ENCODE measurements at regions not wholly inside any gene's neighbourhood (a gene's known extent, or its start where the extent isn't known, plus 50 kb on each side); places are given as distances from the start of the nearest gene placed in this dataset.
"Not testable (repeated sequence)": the region's sequence is repeated elsewhere in the genome, so short reads cannot be mapped to it uniquely, and the experiment has no call there.

GRCh38 chr9:27688954-27689353 lies 115.7 kb upstream of the C9orf72 start:
- H3K27me3 ChIP-seq (ENCODE audit: low read depth) = no peaks in the 10 kb centered on the region
- in situ Hi-C loops (cut with MboI; ENCODE audit: low sequenced_read_pairs) = no loop called here
- no peak overlapping the region for H3K4me3 ChIP-seq
- H3K4me1 ChIP-seq = peaks cover 9% of the 10 kb centered on the region
- H3K9me3 ChIP-seq = no peaks in the 10 kb centered on the region
- H3K36me3 ChIP-seq (replicated peaks) = no peaks in the 10 kb centered on the region
- DNase-seq (ENCODE audit: low spot score in 2 of 2) = no peak

GRCh38 chr9:27690816-27691215 lies 117.5 kb upstream of the C9orf72 start:
- H3K4me1 ChIP-seq; H3K4me3 ChIP-seq; H3K36me3 ChIP-seq (replicated peaks); H3K27me3 ChIP-seq (ENCODE audit: low read depth); in situ Hi-C loops (cut with MboI; ENCODE audit: low sequenced_read_pairs); H3K9me3 ChIP-seq: not testable (repeated sequence)
- DNase-seq (ENCODE audit: low spot score in 2 of 2) = peak in 1 of 2 experiments; percentile 75

DNA sequence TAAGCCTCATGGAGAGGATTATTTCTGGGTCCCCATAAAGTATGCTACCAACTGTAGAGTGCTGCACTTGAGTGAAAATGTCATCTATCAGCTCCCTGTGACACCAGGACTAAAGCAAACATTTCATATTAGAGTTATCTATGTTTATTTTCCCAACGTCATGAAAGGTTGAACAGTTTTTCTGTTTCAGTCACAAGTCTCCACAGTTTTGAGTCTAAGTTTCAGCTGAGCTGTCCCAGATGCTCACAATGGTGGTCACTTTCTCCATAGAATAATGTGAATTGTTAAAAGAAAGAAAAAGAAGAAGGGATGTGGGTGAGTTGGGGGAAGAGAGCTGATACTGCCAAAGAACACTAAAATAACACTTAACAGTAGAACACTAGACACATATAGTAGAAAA lies 126.3 kb upstream of the C9orf72 start:
- 0 out of 2 replicates have a peak, but pooled peaks cover 2% of the 10 kb centered on the region for H3K27me3 ChIP-seq (ENCODE audit: low read depth)
- H3K36me3 ChIP-seq (replicated peaks) = no peaks in the 10 kb centered on the region
- no peak for DNase-seq (ENCODE audit: low spot score in 2 of 2)
- in situ Hi-C loops (cut with MboI; ENCODE audit: low sequenced_read_pairs) = no loop called here
- H3K4me1 ChIP-seq = no peaks in the 10 kb centered on the region
- no peak overlapping the region for H3K4me3 ChIP-seq
- no peaks in the 10 kb centered on the region for H3K9me3 ChIP-seq

GRCh38 chr9:27701016-27701415 lies 127.7 kb upstream of the C9orf72 start:
- in situ Hi-C loops (cut with MboI; ENCODE audit: low sequenced_read_pairs) = no loop called here
- H3K27me3 ChIP-seq (ENCODE audit: low read depth) = 0 out of 2 replicates have a peak, but pooled peaks cover 2% of the 10 kb centered on the region
- H3K4me1 ChIP-seq = no peaks in the 10 kb centered on the region
- no peaks in the 10 kb centered on the region for H3K9me3 ChIP-seq
- H3K36me3 ChIP-seq (replicated peaks) = no peaks in the 10 kb centered on the region
- DNase-seq (ENCODE audit: low spot score in 2 of 2) = no peak
- no peak overlapping the region for H3K4me3 ChIP-seq

GRCh38 chr9:27701587-27701986 lies 128.3 kb upstream of the C9orf72 start:
- no peaks in the 10 kb centered on the region for H3K36me3 ChIP-seq (replicated peaks)
- no peak for DNase-seq (ENCODE audit: low spot score in 2 of 2)
- 0 out of 2 replicates have a peak, but pooled peaks cover 2% of the 10 kb centered on the region for H3K27me3 ChIP-seq (ENCODE audit: low read depth)
- no peak overlapping the region for H3K4me3 ChIP-seq
- no peaks in the 10 kb centered on the region for H3K4me1 ChIP-seq
- no peaks in the 10 kb centered on the region for H3K9me3 ChIP-seq
- in situ Hi-C loops (cut with MboI; ENCODE audit: low sequenced_read_pairs) = no loop called here

GRCh38 chr9:27703216-27703980 lies 130.1 kb upstream of the C9orf72 start:
- H3K27me3 ChIP-seq (ENCODE audit: low read depth) = 0 out of 2 replicates have a peak, but pooled peaks cover 2% of the 10 kb centered on the region
- H3K4me1 ChIP-seq = no peaks in the 10 kb centered on the region
- in situ Hi-C loops (cut with MboI; ENCODE audit: low sequenced_read_pairs) = no loop called here
- no peaks in the 10 kb centered on the region for H3K9me3 ChIP-seq
- no peak overlapping the region for H3K4me3 ChIP-seq
- no peak for DNase-seq (ENCODE audit: low spot score in 2 of 2)
- H3K36me3 ChIP-seq (replicated peaks) = no peaks in the 10 kb centered on the region

DNA sequence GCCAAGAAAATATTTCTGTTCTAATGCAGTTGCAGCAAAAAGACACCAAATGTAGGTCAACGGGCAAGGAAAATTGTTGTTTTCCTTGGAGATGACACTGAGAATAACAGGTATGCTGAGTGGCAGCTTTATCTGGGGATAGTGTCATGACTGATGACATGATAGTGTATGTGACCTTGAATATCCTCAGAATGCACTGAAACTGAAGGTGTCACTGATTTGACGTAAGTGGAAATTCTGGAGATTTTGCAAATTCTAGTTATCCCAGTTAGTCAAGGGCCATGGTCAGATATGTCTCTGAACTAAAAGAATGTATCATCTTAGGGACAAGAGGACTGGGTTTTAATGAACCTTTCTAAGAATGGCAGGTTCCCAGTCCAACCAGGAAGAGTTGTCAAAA lies 138.0 kb upstream of the C9orf72 start:
- Histone ChIP-seq H3K27me3 (ENCODE audit: low read depth) (no peaks in the 10 kb centered on the region), H3K4me1 (no peaks in the 10 kb centered on the region), H3K4me3 (no peak overlapping the region), H3K9me3 (no peaks in the 10 kb centered on the region), H3K36me3 (replicated peaks) (no peaks in the 10 kb centered on the region)
- no peak for DNase-seq (ENCODE audit: low spot score in 2 of 2)
- in situ Hi-C loops (cut with MboI; ENCODE audit: low sequenced_read_pairs) = no loop called here

DNA sequence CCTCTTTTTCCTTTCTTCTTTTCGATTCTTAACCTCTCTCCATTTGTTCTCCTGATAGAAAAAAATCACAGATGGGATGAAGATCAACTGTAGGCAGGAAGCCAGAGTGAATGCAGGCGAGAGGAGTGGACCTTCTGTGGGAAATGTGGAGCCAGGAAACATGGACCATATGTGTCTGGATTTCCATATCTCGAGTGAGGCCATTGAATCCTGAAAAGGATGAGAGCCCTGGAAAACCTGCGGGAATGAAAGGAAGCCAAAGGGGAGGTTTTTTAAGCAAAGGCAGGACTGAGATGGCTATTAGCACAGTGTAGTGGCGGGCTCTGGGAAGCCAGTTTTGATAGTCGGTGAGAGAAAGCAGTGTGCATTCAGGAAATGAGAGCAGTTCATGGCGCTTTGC lies 139.5 kb upstream of the C9orf72 start:
- DNase-seq (ENCODE audit: low spot score in 2 of 2) = no peak
- Histone ChIP-seq H3K9me3 (no peaks in the 10 kb centered on the region), H3K4me3 (no peak overlapping the region), H3K36me3 (replicated peaks) (no peaks in the 10 kb centered on the region), H3K4me1 (no peaks in the 10 kb centered on the region), H3K27me3 (ENCODE audit: low read depth) (no peaks in the 10 kb centered on the region)
- in situ Hi-C loops (cut with MboI; ENCODE audit: low sequenced_read_pairs) = no loop called here

GRCh38 chr9:27714388-27714787 lies 141.1 kb upstream of the C9orf72 start:
- no peak for DNase-seq (ENCODE audit: low spot score in 2 of 2)
- no peaks in the 10 kb centered on the region for H3K9me3 ChIP-seq
- H3K27me3 ChIP-seq (ENCODE audit: low read depth) = no peaks in the 10 kb centered on the region
- H3K4me3 ChIP-seq = no peak overlapping the region
- in situ Hi-C loops (cut with MboI; ENCODE audit: low sequenced_read_pairs) = no loop called here
- H3K36me3 ChIP-seq (replicated peaks) = no peaks in the 10 kb centered on the region
- no peaks in the 10 kb centered on the region for H3K4me1 ChIP-seq

GRCh38 chr9:27715651-27716050 lies 142.4 kb upstream of the C9orf72 start:
- in situ Hi-C loops (cut with MboI; ENCODE audit: low sequenced_read_pairs) = no loop called here
- no peak for DNase-seq (ENCODE audit: low spot score in 2 of 2)

GRCh38 chr9:27717991-27718390 lies 144.7 kb upstream of the C9orf72 start:
- Histone ChIP-seq H3K4me1 (no peaks in the 10 kb centered on the region), H3K36me3 (replicated peaks) (no peaks in the 10 kb centered on the region), H3K9me3 (no peaks in the 10 kb centered on the region), H3K27me3 (ENCODE audit: low read depth) (no peaks in the 10 kb centered on the region; the same call in 1 of the 2 replicates), H3K4me3 (no peak overlapping the region)
- in situ Hi-C loops (cut with MboI; ENCODE audit: low sequenced_read_pairs) = no loop called here
- no peak for DNase-seq (ENCODE audit: low spot score in 2 of 2)

More at GRCh38 chr9:27715651-27716050, 142.4 kb upstream of the C9orf72 start:
- Histone ChIP-seq H3K9me3 (no peaks in the 10 kb centered on the region), H3K4me1 (no peaks in the 10 kb centered on the region), H3K4me3 (no peak overlapping the region), H3K36me3 (replicated peaks) (no peaks in the 10 kb centered on the region), H3K27me3 (ENCODE audit: low read depth) (no peaks in the 10 kb centered on the region)

DNA sequence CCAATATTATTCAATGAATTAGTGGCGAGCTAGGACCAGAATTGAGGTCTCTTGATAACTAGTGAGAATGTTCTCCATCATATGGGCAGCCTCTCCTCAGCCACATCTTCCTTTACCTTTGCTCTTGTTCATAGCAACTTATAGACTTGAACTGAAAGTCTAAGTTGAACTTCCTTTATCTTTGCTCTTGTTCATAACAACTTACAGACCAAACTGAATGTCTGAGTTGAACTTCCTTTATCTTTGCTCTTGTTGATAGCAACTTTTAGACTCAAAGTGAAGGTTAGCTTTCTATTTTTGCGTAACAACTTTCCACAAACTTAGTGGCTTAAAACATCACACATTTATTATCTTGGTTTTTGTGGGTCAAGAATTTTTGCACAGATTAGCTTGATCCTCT lies 146.4 kb upstream of the C9orf72 start:
- Histone ChIP-seq H3K4me3 (no peak overlapping the region), H3K36me3 (replicated peaks) (no peaks in the 10 kb centered on the region), H3K27me3 (ENCODE audit: low read depth) (no peaks in the 10 kb centered on the region; the same call in 1 of the 2 replicates), H3K4me1 (no peaks in the 10 kb centered on the region), H3K9me3 (no peaks in the 10 kb centered on the region)
- no peak for DNase-seq (ENCODE audit: low spot score in 2 of 2)
- in situ Hi-C loops (cut with MboI; ENCODE audit: low sequenced_read_pairs) = no loop called here

GRCh38 chr9:27722866-27723265 lies 149.6 kb upstream of the C9orf72 start:
- H3K4me1 ChIP-seq = no peaks in the 10 kb centered on the region; the same call in 1 of the 2 replicates
- H3K27me3 ChIP-seq (ENCODE audit: low read depth) = no peaks in the 10 kb centered on the region; the same call in 1 of the 2 replicates
- H3K36me3 ChIP-seq (replicated peaks) = no peaks in the 10 kb centered on the region
- DNase-seq (ENCODE audit: low spot score in 2 of 2) = no peak
- no peaks in the 10 kb centered on the region for H3K9me3 ChIP-seq
- H3K4me3 ChIP-seq = no peak overlapping the region
- in situ Hi-C loops (cut with MboI; ENCODE audit: low sequenced_read_pairs) = no loop called here

DNA sequence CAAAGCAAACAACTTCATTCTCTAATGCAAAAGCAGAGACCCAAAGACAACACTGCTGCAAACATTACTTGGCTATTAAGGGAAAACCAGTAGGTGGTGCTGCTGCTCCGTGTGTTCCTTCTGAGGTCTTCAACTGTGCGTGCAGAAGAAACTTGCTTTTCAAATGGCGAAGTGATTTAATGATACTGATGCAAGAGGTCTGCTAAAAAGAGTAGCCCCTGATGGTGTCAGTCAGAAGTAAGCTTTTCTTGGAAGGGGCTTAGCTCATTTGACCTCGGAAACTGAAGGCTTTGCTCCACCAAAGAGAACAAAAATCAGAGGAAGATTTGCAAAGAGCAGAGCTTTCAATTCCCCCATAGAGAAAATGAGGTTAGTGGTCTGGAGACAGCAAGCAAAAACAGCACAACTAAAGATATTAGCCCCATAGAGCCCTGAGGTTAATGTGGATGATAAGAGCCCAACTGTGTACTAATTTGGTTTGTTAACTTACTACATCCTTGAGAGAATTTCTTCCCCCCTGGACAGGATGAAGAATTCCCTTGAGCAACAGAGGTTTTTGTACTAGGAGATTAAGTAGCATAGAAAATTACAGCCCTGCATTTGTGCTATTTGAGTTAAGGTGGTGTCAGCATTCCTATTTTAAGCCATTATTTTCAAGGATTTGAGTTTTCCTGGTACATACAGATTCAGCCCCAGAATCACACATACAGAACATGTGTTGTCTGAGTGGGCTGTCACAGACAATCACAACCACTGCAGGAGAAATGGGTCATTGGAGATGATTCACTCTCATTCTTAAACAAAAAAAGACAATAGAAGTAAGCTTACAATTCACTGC lies 153.2 kb upstream of the C9orf72 start:
- in situ Hi-C loops (cut with MboI; ENCODE audit: low sequenced_read_pairs) = no loop called here
- H3K4me3 ChIP-seq = no peak overlapping the region

More for the DNA sequence above, 153.2 kb upstream of the C9orf72 start:
- H3K9me3 ChIP-seq = no peaks in the 10 kb centered on the region
- no peaks in the 10 kb centered on the region; the same call in 1 of the 2 replicates for H3K4me1 ChIP-seq
- DNase-seq (ENCODE audit: low spot score in 2 of 2) = peak; percentile 49 to 76
- no peaks in the 10 kb centered on the region; the same call in 1 of the 2 replicates for H3K27me3 ChIP-seq (ENCODE audit: low read depth)
- H3K36me3 ChIP-seq (replicated peaks) = no peaks in the 10 kb centered on the region

Data from HAP-1 (cell line).